Spleen (tissue), 7 donors: ENCODE measurements at regions not wholly inside any gene's neighbourhood (a gene's known extent, or its start where the extent isn't known, plus 50 kb on each side); places are given as distances from the start of the nearest gene placed in this dataset.

Source experiments
- POLR2A ChIP-seq, 3 donors: fragments of 450-650 bp; IDR thresholded peaks; one replicate each; pipeline ENCODE4 v1.5.1; 2017; ENCODE audit warnings: antibody characterized with exemption in 3 of 3, mild to moderate bottlenecking in 1 of 3
- POLR2AphosphoS5 ChIP-seq, 3 donors: sonication (generic); formaldehyde crosslinking; IDR thresholded peaks; one replicate each; pipeline ENCODE4 v1.5.1; 2017; ENCODE audit warnings: antibody characterized with exemption in 3 of 3
- TF ChIP-seq, protein P1 (sequence below), 11 experiments: fragments of 200-600 bp in 7 of 11; fragments of 450-650 bp in 4 of 11; sonication (generic) in 4 of 11; IDR thresholded peaks in 8 of 11; conservative IDR thresholded peaks in 3 of 11; 1 replicate in 7 of 11; 2 replicates in 4 of 11; pipeline versions ENCODE4 v1.4.0 to v1.8.0; 2016 to 2021; ENCODE audit warnings: antibody characterized with exemption in 11 of 11, inconsistent platforms in 4 of 11, mild to moderate bottlenecking in 1 of 11
- donor health status: DM: no; HTN: no; CAD: no; lungs with moderate emphysema.
- donor health status: DM: no; HTN: no; CAD: no.
- donor health status: DM: no; HTN: no; CAD: no.

- TF ChIP-seq, protein P1, sequence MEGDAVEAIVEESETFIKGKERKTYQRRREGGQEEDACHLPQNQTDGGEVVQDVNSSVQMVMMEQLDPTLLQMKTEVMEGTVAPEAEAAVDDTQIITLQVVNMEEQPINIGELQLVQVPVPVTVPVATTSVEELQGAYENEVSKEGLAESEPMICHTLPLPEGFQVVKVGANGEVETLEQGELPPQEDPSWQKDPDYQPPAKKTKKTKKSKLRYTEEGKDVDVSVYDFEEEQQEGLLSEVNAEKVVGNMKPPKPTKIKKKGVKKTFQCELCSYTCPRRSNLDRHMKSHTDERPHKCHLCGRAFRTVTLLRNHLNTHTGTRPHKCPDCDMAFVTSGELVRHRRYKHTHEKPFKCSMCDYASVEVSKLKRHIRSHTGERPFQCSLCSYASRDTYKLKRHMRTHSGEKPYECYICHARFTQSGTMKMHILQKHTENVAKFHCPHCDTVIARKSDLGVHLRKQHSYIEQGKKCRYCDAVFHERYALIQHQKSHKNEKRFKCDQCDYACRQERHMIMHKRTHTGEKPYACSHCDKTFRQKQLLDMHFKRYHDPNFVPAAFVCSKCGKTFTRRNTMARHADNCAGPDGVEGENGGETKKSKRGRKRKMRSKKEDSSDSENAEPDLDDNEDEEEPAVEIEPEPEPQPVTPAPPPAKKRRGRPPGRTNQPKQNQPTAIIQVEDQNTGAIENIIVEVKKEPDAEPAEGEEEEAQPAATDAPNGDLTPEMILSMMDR (IDR thresholded peaks at IDR 0.05 in 8 of 11, conservative IDR thresholded peaks at IDR 0.05 in 3 of 11), result no peak
- TF ChIP-seq POLR2A (IDR thresholded peaks at IDR 0.05) (no peak), POLR2AphosphoS5 (IDR thresholded peaks at IDR 0.05) (no peak)
Measured at GRCh38 chr12:19891936-19892591, 452.8 kb downstream of the AEBP2 start.
